ENCODE measurements at regions not wholly inside any gene's neighbourhood (a gene's known extent, or its start where the extent isn't known, plus 50 kb on each side); places are given as distances from the start of the nearest gene placed in this dataset.
A peak's percentile ranks its signal among the peaks of the same experiment; 100 is the strongest.
"Not testable (repeated sequence)": the region's sequence is repeated elsewhere in the genome, so short reads cannot be mapped to it uniquely, and the experiment has no call there.

GRCh38 chr17:45576527-45577307, 86.2 kb upstream of the PLEKHM1 start:
- H3K9me3 ChIP-seq (ENCODE audit: control insufficient read depth, low read length); H3K4me1 ChIP-seq (ENCODE audit: control insufficient read depth in 1 of 2, insufficient read depth in 2 of 2, low read length in 2 of 2); ATAC-seq (ENCODE audit: low FRiP score); DNase-seq; intact Hi-C loops (cut with DNase I); H3K36me3 ChIP-seq (ENCODE audit: control insufficient read depth in 1 of 2, insufficient read depth in 2 of 2, low read length in 1 of 2); H3K4me3 ChIP-seq (ENCODE audit: low read length in 2 of 2); H3K27me3 ChIP-seq (ENCODE audit: control insufficient read depth in 1 of 2, insufficient read depth in 2 of 2, low read length in 1 of 2); H3K27ac ChIP-seq (ENCODE audit: low read depth in 1 of 2, low read length in 2 of 2): not testable (repeated sequence)
- 87 to 88% methylated on average over 10 of the region's 10 CpGs for WGBS, 2 donors

DNA sequence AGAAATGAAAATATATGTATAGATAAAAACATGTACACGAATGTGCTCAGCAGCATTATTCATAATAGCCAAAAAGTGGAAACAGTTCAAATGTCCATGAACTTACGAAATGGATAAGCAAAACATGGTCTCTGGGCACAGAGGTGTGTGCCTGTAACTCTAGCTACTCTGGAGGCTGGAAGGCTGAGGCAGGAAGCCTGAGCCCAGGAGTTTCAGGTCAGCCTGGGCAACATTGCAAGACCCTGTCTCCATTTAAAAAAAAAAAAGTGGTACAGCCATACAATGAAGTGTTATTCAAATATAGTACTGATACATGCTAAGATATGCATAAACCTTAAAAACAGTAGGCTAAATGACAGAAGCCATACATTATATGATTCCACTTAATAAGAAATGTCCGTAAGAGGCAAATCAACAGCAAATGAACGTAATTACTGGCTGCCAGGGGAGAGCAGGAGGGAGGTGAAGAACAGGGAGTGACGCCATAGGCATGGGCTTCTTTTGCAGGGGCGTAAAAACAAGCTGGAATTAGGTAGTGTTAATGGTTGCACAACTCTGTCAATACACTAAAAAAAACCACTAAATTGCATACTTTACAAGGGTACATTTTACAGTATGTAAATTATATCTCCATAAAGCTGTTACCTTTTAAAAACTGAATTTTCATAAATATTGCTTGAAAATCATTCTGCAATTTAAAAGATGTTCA, 87.2 kb upstream of the PLEKHM1 start:
- Histone ChIP-seq H3K9me3 (ENCODE audit: control insufficient read depth, low read length) (no peaks in the 10 kb centered on the region), H3K27ac (ENCODE audit: low read depth in 1 of 2, low read length in 2 of 2) (no peak overlapping the region), H3K27me3 (ENCODE audit: control insufficient read depth in 1 of 2, insufficient read depth in 2 of 2, low read length in 1 of 2) (no peaks in the 10 kb centered on the region), H3K4me3 (ENCODE audit: low read length in 2 of 2) (no peak overlapping the region), H3K36me3 (ENCODE audit: control insufficient read depth in 1 of 2, insufficient read depth in 2 of 2, low read length in 1 of 2) (no peaks in the 10 kb centered on the region), H3K4me1 (ENCODE audit: control insufficient read depth in 1 of 2, insufficient read depth in 2 of 2, low read length in 2 of 2) (peaks cover 3 to 4% of the 10 kb centered on the region in 2 donors)
- no peak for DNase-seq
- WGBS, 2 donors: 89 to 90% methylated on average over 6 of the region's 6 CpGs
- no peak for ATAC-seq (ENCODE audit: low FRiP score)
- intact Hi-C loops (cut with DNase I): no loop called here

DNA sequence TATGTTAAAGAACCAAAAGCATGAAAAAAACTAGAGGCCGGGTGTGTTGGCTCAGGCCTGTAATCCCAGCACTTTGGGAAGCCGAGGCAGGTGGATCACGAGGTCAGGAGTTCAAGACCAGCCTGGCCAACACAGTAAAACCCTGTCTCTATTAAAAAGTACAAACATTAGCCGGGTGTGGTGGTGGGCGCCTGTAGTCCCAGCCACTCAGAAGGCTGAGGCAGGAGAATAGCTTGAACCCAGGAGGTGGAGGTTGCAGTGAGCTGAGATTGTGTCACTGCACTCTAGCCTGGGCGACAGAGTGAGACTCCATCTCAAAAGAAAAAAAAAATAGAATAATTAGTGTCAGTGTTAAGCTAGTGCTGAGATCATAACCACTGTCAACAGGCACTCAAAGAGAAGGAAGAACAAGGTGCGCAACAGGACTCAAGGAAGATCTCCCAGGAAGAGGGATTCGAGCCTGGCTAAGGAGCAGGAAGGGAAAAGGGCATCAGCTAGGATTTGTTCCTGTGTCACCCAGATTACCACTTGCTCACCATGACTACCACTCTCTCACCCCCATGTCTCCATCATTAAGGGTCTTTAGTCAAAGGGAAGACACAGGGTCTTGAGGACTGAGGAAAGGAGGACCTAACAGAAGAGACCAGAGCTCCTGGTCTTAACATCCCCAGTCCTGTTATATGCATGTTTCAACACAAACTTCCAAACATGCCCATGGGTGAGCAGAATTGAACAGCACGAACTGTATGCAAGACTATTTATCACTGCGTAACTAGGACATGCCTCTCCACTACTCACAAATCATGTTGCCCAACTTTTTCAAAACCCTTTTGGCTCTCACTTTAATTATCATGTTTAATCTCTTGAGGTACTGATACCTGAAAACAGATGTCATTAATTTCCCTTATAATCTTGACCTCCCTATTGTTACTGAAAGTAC, 88.3 kb upstream of the PLEKHM1 start:
- WGBS, 2 donors: 94 to 95% methylated on average over 10 of the region's 10 CpGs
- ATAC-seq (ENCODE audit: low FRiP score): no peak
- no peak for DNase-seq

GRCh38 chr17:45579529-45580495, 89.3 kb upstream of the PLEKHM1 start:
- Histone ChIP-seq H3K9me3 (ENCODE audit: control insufficient read depth, low read length) (no peaks in the 10 kb centered on the region), H3K4me3 (ENCODE audit: low read length in 2 of 2) (no peak overlapping the region), H3K36me3 (ENCODE audit: control insufficient read depth in 1 of 2, insufficient read depth in 2 of 2, low read length in 1 of 2) (no peaks in the 10 kb centered on the region), H3K4me1 (ENCODE audit: control insufficient read depth in 1 of 2, insufficient read depth in 2 of 2, low read length in 2 of 2) (no peaks in the 10 kb centered on the region), H3K27ac (ENCODE audit: low read depth in 1 of 2, low read length in 2 of 2) (no peak overlapping the region), H3K27me3 (ENCODE audit: control insufficient read depth in 1 of 2, insufficient read depth in 2 of 2, low read length in 1 of 2) (no peaks in the 10 kb centered on the region)
- ATAC-seq (ENCODE audit: low FRiP score) (no peak), DNase-seq (no peak)
- intact Hi-C loops (cut with DNase I): no loop called here
- WGBS, 2 donors: 86 to 87% methylated on average over 7 of the region's 7 CpGs

More for the DNA sequence above, 88.3 kb upstream of the PLEKHM1 start:
- Histone ChIP-seq H3K4me1 (ENCODE audit: control insufficient read depth in 1 of 2, insufficient read depth in 2 of 2, low read length in 2 of 2) (peaks cover 0 to 2% of the 10 kb centered on the region in 2 donors), H3K9me3 (ENCODE audit: control insufficient read depth, low read length) (no peaks in the 10 kb centered on the region), H3K27me3 (ENCODE audit: control insufficient read depth in 1 of 2, insufficient read depth in 2 of 2, low read length in 1 of 2) (no peaks in the 10 kb centered on the region), H3K4me3 (ENCODE audit: low read length in 2 of 2) (no peak overlapping the region), H3K36me3 (ENCODE audit: control insufficient read depth in 1 of 2, insufficient read depth in 2 of 2, low read length in 1 of 2) (no peaks in the 10 kb centered on the region), H3K27ac (ENCODE audit: low read depth in 1 of 2, low read length in 2 of 2) (no peak overlapping the region)
- intact Hi-C loops (cut with DNase I): no loop called here

- DNase-seq: no peak
- H3K4me1 ChIP-seq (ENCODE audit: control insufficient read depth in 1 of 2, insufficient read depth in 2 of 2, low read length in 2 of 2): no peaks in the 10 kb centered on the region
- H3K9me3 ChIP-seq (ENCODE audit: control insufficient read depth, low read length): no peaks in the 10 kb centered on the region
- intact Hi-C loops (cut with DNase I): no loop called here
- no peak for ATAC-seq (ENCODE audit: low FRiP score)
- H3K27me3 ChIP-seq (ENCODE audit: control insufficient read depth in 1 of 2, insufficient read depth in 2 of 2, low read length in 1 of 2): no peaks in the 10 kb centered on the region
- no peak overlapping the region for H3K4me3 ChIP-seq (ENCODE audit: low read length in 2 of 2)
- H3K36me3 ChIP-seq (ENCODE audit: control insufficient read depth in 1 of 2, insufficient read depth in 2 of 2, low read length in 1 of 2): no peaks in the 10 kb centered on the region
- WGBS, 2 donors: 84 to 90% methylated on average over 7 of the region's 7 CpGs
- H3K27ac ChIP-seq (ENCODE audit: low read depth in 1 of 2, low read length in 2 of 2): no peak overlapping the region
Observed at GRCh38 chr17:45580924-45581323, 90.4 kb upstream of the PLEKHM1 start.

DNA sequence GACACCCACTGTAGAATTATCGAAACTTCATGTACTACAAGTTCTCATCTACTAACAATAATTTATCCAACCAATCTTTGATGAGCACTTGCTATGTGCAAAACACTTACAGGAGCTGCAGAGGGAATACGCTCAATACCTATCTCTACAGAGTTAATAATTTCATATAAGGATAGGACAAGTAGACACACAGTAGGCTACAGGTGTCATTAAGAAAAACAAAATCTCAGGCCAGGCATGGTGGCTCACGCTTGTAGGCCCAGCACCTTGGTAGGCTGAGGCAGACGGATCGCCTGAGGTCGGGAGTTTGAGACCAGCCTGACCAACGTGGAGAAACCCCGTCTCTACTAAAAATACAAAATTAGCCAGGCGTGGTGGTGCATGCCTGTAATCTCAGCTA, 91.3 kb upstream of the PLEKHM1 start:
- WGBS, 2 donors: 92 to 93% methylated on average over 9 of the region's 9 CpGs
- Histone ChIP-seq H3K4me3 (ENCODE audit: low read length in 2 of 2) (no peak overlapping the region), H3K27me3 (ENCODE audit: control insufficient read depth in 1 of 2, insufficient read depth in 2 of 2, low read length in 1 of 2) (no peaks in the 10 kb centered on the region), H3K9me3 (ENCODE audit: control insufficient read depth, low read length) (no peaks in the 10 kb centered on the region), H3K27ac (ENCODE audit: low read depth in 1 of 2, low read length in 2 of 2) (no peak overlapping the region), H3K4me1 (ENCODE audit: control insufficient read depth in 1 of 2, insufficient read depth in 2 of 2, low read length in 2 of 2) (no peaks in the 10 kb centered on the region), H3K36me3 (ENCODE audit: control insufficient read depth in 1 of 2, insufficient read depth in 2 of 2, low read length in 1 of 2) (no peaks in the 10 kb centered on the region)
- no peak for DNase-seq
- ATAC-seq (ENCODE audit: low FRiP score): no peak
- intact Hi-C loops (cut with DNase I): no loop called here

- H3K4me3 ChIP-seq (ENCODE audit: low read length in 2 of 2): peak overlapping the region; percentile 46 to 78
- 0 to 1% methylated on average over 36 to 62 of the region's 62 CpGs for WGBS, 2 donors
- ATAC-seq (ENCODE audit: low FRiP score) (peak; percentile 81), DNase-seq (peak; percentile 80 to 89)
- intact Hi-C loops (cut with DNase I): no loop called here
- H3K36me3 ChIP-seq (ENCODE audit: control insufficient read depth in 1 of 2, insufficient read depth in 2 of 2, low read length in 1 of 2): no peaks in the 10 kb centered on the region
- peak overlapping the region in 1 of 2 donors; percentile 34 for H3K27ac ChIP-seq (ENCODE audit: low read depth in 1 of 2, low read length in 2 of 2)
- H3K9me3 ChIP-seq (ENCODE audit: control insufficient read depth, low read length): no peaks in the 10 kb centered on the region
- no peaks in the 10 kb centered on the region for H3K27me3 ChIP-seq (ENCODE audit: control insufficient read depth in 1 of 2, insufficient read depth in 2 of 2, low read length in 1 of 2)
- no peaks in the 10 kb centered on the region for H3K4me1 ChIP-seq (ENCODE audit: control insufficient read depth in 1 of 2, insufficient read depth in 2 of 2, low read length in 2 of 2)
Observed at GRCh38 chr17:45584092-45585036, 93.8 kb upstream of the PLEKHM1 start.
